A172 (cell line): ENCODE measurements at regions not wholly inside any gene's neighbourhood (a gene's known extent, or its start where the extent isn't known, plus 50 kb on each side); places are given as distances from the start of the nearest gene placed in this dataset.

ENCODE experiments used
- DNase-seq: peaks from one replicate; pipeline ENCODE4 v3.0.0-alpha.2; 2015; ENCODE audit warnings: low spot score

DNA sequence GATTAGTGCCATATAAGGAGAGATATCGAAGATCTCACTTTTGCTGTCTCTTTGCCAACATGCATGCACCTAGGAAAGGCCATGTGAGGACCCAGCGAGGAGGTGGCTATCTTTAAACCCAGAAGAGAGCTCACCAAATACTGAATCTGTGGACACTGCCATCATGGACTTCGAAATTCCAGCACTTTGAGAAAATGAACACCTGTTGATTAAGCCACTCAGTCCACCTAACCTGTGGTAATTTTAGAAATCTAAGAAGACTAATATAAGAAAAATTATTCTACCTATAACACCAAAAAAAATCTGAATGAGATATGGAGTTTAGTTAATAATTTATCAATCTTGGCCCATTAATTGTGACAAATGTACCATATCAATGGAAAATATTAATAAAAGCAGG is 193.6 kb upstream of the CARD18 start:
- DNase-seq, result no peak

DNA sequence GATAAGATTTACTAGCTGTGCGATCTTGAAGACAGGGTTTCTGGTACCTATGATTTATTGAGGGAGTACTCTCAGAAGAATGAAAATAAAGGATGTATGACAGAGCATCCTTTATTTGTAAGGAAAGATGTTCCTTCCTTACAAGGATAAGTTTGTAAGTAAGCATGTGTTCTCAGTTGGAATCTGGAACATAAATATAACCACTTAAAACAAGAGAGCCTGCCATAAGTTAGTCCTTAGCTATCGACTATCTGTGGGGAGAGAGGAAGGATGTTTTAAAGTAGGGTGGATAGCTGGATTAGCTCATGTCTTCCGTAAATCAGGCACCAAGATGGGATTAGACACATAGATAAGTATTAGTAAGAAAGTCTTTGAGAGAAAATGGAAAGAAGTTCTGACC is 192.6 kb upstream of the CARD18 start:
- no peak for DNase-seq

DNA sequence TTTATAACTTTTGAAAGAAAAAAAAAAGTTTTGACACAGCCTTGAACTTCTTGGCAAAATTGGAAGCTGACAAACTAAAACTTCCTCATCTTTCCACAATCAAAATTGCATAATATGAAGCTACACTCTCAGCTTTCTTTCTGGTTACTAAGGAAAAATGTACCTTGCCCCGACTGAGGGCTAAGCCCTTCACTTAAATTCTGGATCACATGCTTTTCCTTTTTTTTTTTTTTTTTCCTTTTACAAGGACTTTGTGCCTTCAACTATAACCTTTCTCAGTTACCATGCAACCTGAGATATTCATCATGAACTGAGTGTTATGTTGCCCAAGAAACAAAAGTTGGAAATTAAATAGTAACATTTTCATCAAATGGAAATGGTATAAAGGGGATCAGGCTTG is 188.5 kb upstream of the CARD18 start:
- no peak for DNase-seq

- no peak for DNase-seq
Measured at GRCh38 chr11:105324156-105324555, 184.6 kb upstream of the CARD18 start.

GRCh38 chr11:105321696-105322095 is 182.1 kb upstream of the CARD18 start:
- DNase-seq, result no peak

- no peak for DNase-seq
Measured at GRCh38 chr11:105315287-105315686, 175.7 kb upstream of the CARD18 start.

- no peak for DNase-seq
Measured at GRCh38 chr11:105312266-105312665, 172.7 kb upstream of the CARD18 start.

DNA sequence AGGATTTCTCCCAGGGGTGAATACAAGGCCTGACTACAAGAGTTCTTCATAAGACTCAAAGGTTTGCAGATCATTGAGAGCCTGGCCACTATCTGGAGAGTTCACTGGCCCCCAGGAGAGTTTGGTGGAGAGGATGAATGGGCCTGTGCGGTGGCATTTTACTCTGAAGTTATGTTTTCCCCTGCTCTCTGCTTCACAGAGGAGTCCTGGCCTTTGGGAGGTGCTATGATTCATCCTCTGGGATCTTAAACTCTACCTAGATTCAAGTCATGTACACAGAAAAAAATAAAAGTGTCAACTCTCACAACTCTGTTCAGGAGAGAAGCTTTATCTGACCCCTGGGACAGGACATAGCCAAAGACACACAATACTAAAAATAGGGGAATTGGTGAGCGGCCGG is 159.1 kb upstream of the CARD18 start:
- peak; percentile 12 for DNase-seq

DNA sequence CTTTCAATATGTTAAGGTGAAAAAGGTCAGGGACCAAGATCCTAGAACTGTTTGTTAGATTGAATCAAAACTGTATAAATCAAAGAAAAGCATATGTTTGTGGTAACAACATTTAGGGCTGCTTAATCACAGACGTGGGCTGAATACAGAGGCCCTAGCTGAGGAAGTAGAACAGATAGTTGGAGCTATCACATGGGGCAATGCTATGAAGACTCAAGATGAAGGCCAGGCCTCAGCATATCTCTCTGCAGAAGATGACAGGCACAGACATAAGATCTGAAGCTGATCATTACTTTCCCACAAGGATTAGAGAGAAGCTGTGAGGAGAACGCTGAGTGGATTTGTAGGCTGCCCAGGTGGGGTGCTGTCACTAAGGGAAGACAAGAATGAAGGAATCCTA is 158.6 kb upstream of the CARD18 start:
- no peak for DNase-seq

GRCh38 chr11:105297463-105297862 is 157.9 kb upstream of the CARD18 start:
- DNase-seq, result peak; percentile 55

DNA sequence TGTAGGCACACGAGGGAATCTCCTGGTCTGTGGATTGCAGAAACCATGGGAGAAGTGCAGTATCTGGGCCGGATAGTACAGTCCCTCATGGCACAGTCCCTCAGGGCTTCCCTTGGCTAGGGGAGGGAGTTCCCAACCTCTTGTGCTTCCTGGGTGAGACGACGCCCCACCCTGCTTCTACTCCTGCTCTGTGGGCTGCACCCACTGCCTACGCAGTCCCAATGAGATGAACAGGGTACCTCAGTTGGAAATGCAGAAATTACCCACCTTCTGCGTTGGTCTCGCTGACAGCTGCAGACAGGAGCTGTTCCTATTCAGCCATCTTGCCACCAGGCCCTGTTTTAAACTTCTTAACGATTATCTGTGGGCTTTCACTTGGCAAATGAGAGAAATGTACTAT is 157.2 kb upstream of the CARD18 start:
- DNase-seq, result peak; percentile 5

GRCh38 chr11:105296386-105296785 is 156.8 kb upstream of the CARD18 start:
- DNase-seq, result no peak

- no peak for DNase-seq
Measured at GRCh38 chr11:105282658-105283057, 143.1 kb upstream of the CARD18 start.

GRCh38 chr11:105274631-105275030 is 135.1 kb upstream of the CARD18 start:
- no peak for DNase-seq

- no peak for DNase-seq
Measured at GRCh38 chr11:105273660-105274280, 134.2 kb upstream of the CARD18 start.

GRCh38 chr11:105269862-105270261 is 130.3 kb upstream of the CARD18 start:
- no peak for DNase-seq

DNA sequence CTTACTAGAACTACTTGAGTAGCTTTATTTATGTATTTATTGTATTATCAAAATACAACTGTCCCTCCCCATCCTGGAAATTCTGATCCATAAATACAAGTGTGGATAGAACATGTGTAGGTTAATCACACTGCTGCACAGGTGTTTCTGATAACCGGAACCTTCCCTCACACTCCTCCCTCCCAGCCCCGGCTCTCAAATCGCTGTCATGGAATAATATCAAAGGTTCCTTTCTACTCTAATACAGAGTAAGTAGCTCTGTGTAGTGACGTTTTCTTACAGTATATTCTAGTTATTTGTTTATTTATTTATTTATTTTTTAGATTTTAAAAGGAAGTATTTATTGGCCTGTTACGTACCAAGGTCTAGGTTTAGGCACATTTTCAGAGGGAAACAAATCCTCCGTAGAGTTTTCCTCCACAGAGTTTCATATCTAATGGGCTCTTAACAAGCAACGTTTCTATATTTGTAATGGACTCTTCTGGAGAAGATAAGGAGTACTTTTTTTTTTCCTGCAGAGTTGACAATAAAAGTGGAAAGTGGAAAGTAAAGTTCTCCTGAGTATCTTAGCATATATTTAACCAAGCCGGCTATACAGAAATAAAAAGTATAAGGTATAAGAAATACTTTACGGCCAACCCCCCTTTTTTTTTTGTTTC is 129.0 kb upstream of the CARD18 start:
- no peak for DNase-seq

GRCh38 chr11:105265845-105266244 is 126.3 kb upstream of the CARD18 start:
- peak; percentile 10 for DNase-seq

- DNase-seq, result no peak
Measured at GRCh38 chr11:105260976-105261375, 121.4 kb upstream of the CARD18 start.

- DNase-seq, result peak; percentile 4
Measured at GRCh38 chr11:105245781-105246315, 106.3 kb upstream of the CARD18 start.

DNA sequence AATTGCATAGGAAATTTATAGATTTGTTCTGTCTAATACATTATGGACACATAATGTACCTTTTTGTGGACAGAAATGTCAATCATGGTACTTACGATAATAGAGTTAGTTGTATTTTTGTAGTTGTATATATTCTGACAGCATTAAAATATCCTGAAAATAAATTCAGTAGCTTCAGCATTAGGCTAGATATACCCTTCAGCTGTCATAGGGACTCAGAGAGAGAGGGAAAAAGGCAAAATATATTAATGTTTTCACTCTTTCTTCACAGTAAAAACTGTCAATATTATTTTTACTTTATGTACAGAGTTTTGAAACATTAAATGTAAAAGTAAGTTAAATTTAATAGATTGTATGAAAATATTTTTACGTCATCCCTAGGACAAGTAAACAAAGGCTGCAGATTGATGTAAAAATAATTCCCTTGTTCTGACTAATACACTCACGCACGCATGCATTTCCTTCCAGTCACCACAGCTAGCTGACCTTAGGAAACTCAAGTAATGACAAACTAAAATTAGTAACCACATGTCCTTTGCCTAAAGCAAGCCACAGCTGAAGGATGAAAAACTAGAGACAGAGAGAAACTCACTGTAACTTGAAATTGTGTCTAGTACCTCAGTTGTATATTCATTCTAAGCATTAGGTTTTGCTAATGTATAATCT is 104.7 kb upstream of the CARD18 start:
- peak; percentile 83 for DNase-seq

DNA sequence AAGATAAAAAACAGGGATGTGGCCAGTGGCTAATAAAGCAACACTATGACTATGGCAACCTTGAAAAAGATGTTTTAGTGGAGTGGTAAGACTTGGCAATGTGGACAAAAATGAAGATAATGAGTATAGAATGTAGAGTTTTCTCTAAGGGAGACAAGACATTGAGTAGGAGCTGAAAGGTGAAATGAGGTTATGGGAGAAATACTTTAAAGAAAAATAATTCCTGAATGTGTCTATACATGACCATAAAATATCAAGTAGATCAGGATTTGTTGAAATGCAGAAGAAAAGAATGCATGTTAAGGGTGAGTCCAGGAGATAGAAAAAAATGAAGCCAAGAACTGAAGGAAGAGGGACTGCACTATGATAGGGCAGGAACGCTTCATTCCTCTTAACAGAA is 101.6 kb upstream of the CARD18 start:
- DNase-seq, result no peak

DNA sequence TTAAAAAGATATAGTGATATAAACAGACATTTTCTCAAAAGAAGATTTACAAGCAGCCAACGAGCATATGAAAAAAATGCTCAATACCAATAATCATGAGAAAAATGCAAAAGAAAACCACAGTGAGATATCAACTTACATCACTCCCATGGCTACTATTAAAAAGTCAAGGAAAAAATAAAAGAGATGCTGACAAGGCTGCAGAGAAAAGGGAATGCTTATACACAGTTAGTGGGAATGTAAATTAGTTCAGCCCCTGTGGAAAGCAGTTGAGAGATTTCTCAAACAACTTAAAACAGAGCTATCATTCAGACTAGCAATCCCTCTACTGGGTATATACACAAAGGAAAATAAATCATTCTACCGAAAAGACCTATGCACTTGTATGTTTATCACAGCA is 97.1 kb upstream of the CARD18 start:
- no peak for DNase-seq
